ENCODE measurements at regions not wholly inside any gene's neighbourhood (a gene's known extent, or its start where the extent isn't known, plus 50 kb on each side); places are given as distances from the start of the nearest gene placed in this dataset.

DNA sequence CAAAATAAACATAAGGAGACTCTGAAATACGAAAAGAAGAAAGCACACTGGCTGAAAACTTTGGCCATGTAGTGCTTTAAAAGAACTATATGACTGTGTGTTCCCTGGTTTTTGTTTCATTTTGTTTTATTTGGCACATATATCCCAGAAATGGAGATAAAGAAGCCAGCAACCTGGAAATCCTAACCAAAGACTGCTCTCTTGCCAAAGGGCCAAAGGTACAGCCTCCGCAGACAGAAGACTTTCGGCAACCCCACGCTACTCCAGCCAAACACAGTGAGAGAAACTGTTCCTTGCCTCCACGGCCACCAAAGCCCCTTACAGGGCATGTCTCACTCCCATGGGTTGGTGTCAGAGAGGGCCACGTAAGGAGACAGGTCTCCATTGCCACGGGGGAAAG lies 381.2 kb upstream of the NETO1 start:
- Mint-ChIP-seq H3K27ac (no peak overlapping the region; the same call in 1 of the 2 replicates), H3K4me3 (peak overlapping the region; percentile 16; the same call in 1 of the 2 replicates), H3K27me3 (ENCODE audit: insufficient read depth) (no peaks in the 10 kb centered on the region), H3K36me3 (ENCODE audit: low read depth) (no peaks in the 10 kb centered on the region), H3K9me3 (no peaks in the 10 kb centered on the region), H3K4me1 (ENCODE audit: low read depth) (peaks cover 10% of the 10 kb centered on the region; the same call in 1 of the 2 replicates)
- TF ChIP-seq, protein P1, sequence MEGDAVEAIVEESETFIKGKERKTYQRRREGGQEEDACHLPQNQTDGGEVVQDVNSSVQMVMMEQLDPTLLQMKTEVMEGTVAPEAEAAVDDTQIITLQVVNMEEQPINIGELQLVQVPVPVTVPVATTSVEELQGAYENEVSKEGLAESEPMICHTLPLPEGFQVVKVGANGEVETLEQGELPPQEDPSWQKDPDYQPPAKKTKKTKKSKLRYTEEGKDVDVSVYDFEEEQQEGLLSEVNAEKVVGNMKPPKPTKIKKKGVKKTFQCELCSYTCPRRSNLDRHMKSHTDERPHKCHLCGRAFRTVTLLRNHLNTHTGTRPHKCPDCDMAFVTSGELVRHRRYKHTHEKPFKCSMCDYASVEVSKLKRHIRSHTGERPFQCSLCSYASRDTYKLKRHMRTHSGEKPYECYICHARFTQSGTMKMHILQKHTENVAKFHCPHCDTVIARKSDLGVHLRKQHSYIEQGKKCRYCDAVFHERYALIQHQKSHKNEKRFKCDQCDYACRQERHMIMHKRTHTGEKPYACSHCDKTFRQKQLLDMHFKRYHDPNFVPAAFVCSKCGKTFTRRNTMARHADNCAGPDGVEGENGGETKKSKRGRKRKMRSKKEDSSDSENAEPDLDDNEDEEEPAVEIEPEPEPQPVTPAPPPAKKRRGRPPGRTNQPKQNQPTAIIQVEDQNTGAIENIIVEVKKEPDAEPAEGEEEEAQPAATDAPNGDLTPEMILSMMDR (IDR thresholded peaks at IDR 0.05): no peak
- DNase-seq: no peak

- no peak for DNase-seq
- Mint-ChIP-seq H3K27me3 (ENCODE audit: insufficient read depth) (no peaks in the 10 kb centered on the region), H3K27ac (no peak overlapping the region), H3K4me3 (no peak overlapping the region), H3K4me1 (ENCODE audit: low read depth) (peaks cover 10% of the 10 kb centered on the region; the same call in 1 of the 2 replicates), H3K36me3 (ENCODE audit: low read depth) (no peaks in the 10 kb centered on the region), H3K9me3 (no peaks in the 10 kb centered on the region)
- TF ChIP-seq, protein P1 (IDR thresholded peaks at IDR 0.05): no peak
Measured at GRCh38 chr18:73246763-73247162, 379.0 kb upstream of the NETO1 start.

- TF ChIP-seq, protein P1 (IDR thresholded peaks at IDR 0.05): no peak
- Mint-ChIP-seq H3K9me3 (no peaks in the 10 kb centered on the region), H3K27me3 (ENCODE audit: insufficient read depth) (no peaks in the 10 kb centered on the region; the same call in 1 of the 2 replicates), H3K27ac (no peak overlapping the region), H3K4me1 (ENCODE audit: low read depth) (peaks cover 10% of the 10 kb centered on the region; the same call in 1 of the 2 replicates), H3K36me3 (ENCODE audit: low read depth) (no peaks in the 10 kb centered on the region), H3K4me3 (no peak overlapping the region)
- no peak for DNase-seq
Measured at GRCh38 chr18:73245345-73245744, 377.6 kb upstream of the NETO1 start.

DNA sequence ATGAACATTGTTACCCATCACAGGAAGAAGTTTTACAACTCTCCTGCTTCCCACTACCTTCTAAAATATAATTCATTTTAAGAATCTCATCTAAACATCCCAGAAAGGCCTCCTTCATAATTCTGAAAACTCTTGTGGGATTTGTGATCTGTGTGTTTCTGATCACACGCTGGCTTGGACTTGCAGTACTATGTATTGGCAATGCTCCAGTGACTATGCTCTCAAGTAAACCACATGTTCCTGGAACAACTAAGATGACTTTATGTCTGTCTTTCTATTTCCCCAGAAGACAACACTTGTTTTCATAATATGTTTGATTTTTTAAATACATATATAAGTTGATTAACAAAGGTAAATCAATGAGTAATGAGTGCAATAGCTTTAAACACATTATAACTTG lies 376.6 kb upstream of the NETO1 start:
- peaks cover 10% of the 10 kb centered on the region; the same call in 1 of the 2 replicates for H3K4me1 Mint-ChIP-seq (ENCODE audit: low read depth)
- TF ChIP-seq, protein P1 (IDR thresholded peaks at IDR 0.05): no peak
- no peaks in the 10 kb centered on the region for H3K36me3 Mint-ChIP-seq (ENCODE audit: low read depth)
- H3K27ac Mint-ChIP-seq: no peak overlapping the region
- no peaks in the 10 kb centered on the region for H3K9me3 Mint-ChIP-seq
- DNase-seq: no peak
- H3K27me3 Mint-ChIP-seq (ENCODE audit: insufficient read depth): no peaks in the 10 kb centered on the region; the same call in 1 of the 2 replicates
- no peak overlapping the region for H3K4me3 Mint-ChIP-seq

DNA sequence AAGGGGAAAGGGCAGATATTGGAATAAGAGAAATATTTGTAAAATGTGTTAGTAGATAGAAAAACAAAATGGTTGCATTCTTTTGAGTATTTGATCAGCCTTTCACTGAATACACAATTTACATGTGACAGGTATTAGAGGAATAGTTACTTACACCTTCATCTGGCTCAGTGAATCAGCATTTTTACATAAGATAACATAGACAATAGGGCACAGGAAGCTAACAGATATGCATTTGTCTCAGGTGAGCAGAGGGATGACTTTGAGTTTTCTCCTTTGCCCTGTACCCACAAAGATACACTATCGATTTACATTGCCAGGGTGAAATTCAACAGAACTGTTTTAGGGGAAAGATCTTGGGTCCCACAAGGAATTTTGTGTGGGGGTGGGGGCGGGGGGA lies 373.1 kb upstream of the NETO1 start:
- no peak for DNase-seq
- Mint-ChIP-seq H3K27me3 (ENCODE audit: insufficient read depth) (no peaks in the 10 kb centered on the region; the same call in 1 of the 2 replicates), H3K4me1 (ENCODE audit: low read depth) (peaks cover 8% of the 10 kb centered on the region), H3K4me3 (no peak overlapping the region), H3K36me3 (ENCODE audit: low read depth) (no peaks in the 10 kb centered on the region), H3K27ac (no peak overlapping the region), H3K9me3 (no peaks in the 10 kb centered on the region)
- TF ChIP-seq, protein P1 (IDR thresholded peaks at IDR 0.05): no peak

All from HFFc6 (cell line).